ENCODE measurements at regions not wholly inside any gene's neighbourhood (a gene's known extent, or its start where the extent isn't known, plus 50 kb on each side); places are given as distances from the start of the nearest gene placed in this dataset.

GRCh38 chr6:23202207-23202606 lies 632.8 kb downstream of the HDGFL1 start:
- H3K4ac ChIP-seq (ENCODE audit: low read depth in 1 of 2, low read length in 2 of 2) = no peak overlapping the region
- no peaks in the 10 kb centered on the region for H3K36me3 ChIP-seq (ENCODE audit: control insufficient read depth in 1 of 2, insufficient read depth in 2 of 2, low read depth in 1 of 2, low read length in 2 of 2)
- H2AK5ac ChIP-seq (ENCODE audit: low read length, severe bottlenecking) = no peak overlapping the region
- H4K91ac ChIP-seq (ENCODE audit: low read length) = no peak overlapping the region
- H3K79me1 ChIP-seq (replicated peaks; ENCODE audit: low read length, poor library complexity, severe bottlenecking) = no peaks in the 10 kb centered on the region
- H2BK15ac ChIP-seq (ENCODE audit: low read depth, poor library complexity, severe bottlenecking) = no peak overlapping the region
- H3K4me2 ChIP-seq (ENCODE audit: low read length, poor library complexity, severe bottlenecking) = no peak overlapping the region
- DNase-seq = no peak
- H4K8ac ChIP-seq (ENCODE audit: low read length) = no peak overlapping the region
- no peaks in the 10 kb centered on the region for H3K4me1 ChIP-seq (ENCODE audit: control insufficient read depth, insufficient read depth, low read depth, low read length)
- H2BK12ac ChIP-seq (ENCODE audit: low read length in 2 of 2) = no peak overlapping the region
- H3K27me3 ChIP-seq (ENCODE audit: control insufficient read depth in 1 of 2, insufficient read depth in 1 of 2, low read length in 2 of 2) = no peaks in the 10 kb centered on the region
- WGBS = 100% methylated on average over 2 of the region's 5 CpGs
- no peak overlapping the region for H2BK5ac ChIP-seq (ENCODE audit: low read depth, low read length, poor library complexity, severe bottlenecking)
- H2AFZ ChIP-seq (ENCODE audit: low read depth, low read length) = no peak overlapping the region
- peaks cover 14% of the 10 kb centered on the region for H3K9me3 ChIP-seq (ENCODE audit: control insufficient read depth, low read length)
- H3K23ac ChIP-seq (ENCODE audit: low read length in 2 of 2) = no peak overlapping the region
- H3K4me3 ChIP-seq (ENCODE audit: insufficient read depth in 1 of 2, low read depth in 1 of 2, low read length in 2 of 2) = no peak overlapping the region
- no peak overlapping the region for H2BK120ac ChIP-seq (ENCODE audit: low read depth, low read length)
- H3K27ac ChIP-seq (ENCODE audit: low read length, poor library complexity, severe bottlenecking) = no peak overlapping the region
- H3K14ac ChIP-seq (ENCODE audit: low read length in 2 of 2) = no peak overlapping the region
- no peak overlapping the region for H3K9ac ChIP-seq (ENCODE audit: low read length)
- no peak overlapping the region for H3K18ac ChIP-seq (ENCODE audit: low read depth in 1 of 2, low read length in 2 of 2)

GRCh38 chr6:23212398-23212797 lies 643.0 kb downstream of the HDGFL1 start:
- Histone ChIP-seq H3K27ac (ENCODE audit: low read length, poor library complexity, severe bottlenecking) (no peak overlapping the region), H3K79me1 (replicated peaks; ENCODE audit: low read length, poor library complexity, severe bottlenecking) (no peaks in the 10 kb centered on the region), H2BK120ac (ENCODE audit: low read depth, low read length) (no peak overlapping the region), H4K8ac (ENCODE audit: low read length) (no peak overlapping the region), H3K36me3 (ENCODE audit: control insufficient read depth in 1 of 2, insufficient read depth in 2 of 2, low read depth in 1 of 2, low read length in 2 of 2) (no peaks in the 10 kb centered on the region), H2AFZ (ENCODE audit: low read depth, low read length) (no peak overlapping the region), H2AK5ac (ENCODE audit: low read length, severe bottlenecking) (no peak overlapping the region), H3K4me3 (ENCODE audit: insufficient read depth in 1 of 2, low read depth in 1 of 2, low read length in 2 of 2) (no peak overlapping the region), H3K18ac (ENCODE audit: low read depth in 1 of 2, low read length in 2 of 2) (no peak overlapping the region), H3K14ac (ENCODE audit: low read length in 2 of 2) (no peak overlapping the region), H2BK12ac (ENCODE audit: low read length in 2 of 2) (no peak overlapping the region), H3K9ac (ENCODE audit: low read length) (no peak overlapping the region), H3K4ac (ENCODE audit: low read depth in 1 of 2, low read length in 2 of 2) (no peak overlapping the region), H4K91ac (ENCODE audit: low read length) (no peak overlapping the region), H2BK15ac (ENCODE audit: low read depth, poor library complexity, severe bottlenecking) (no peak overlapping the region), H3K9me3 (ENCODE audit: control insufficient read depth, low read length) (peaks cover 24% of the 10 kb centered on the region), H3K4me2 (ENCODE audit: low read length, poor library complexity, severe bottlenecking) (no peak overlapping the region), H2BK5ac (ENCODE audit: low read depth, low read length, poor library complexity, severe bottlenecking) (no peak overlapping the region), H3K23ac (ENCODE audit: low read length in 2 of 2) (no peak overlapping the region), H3K4me1 (ENCODE audit: control insufficient read depth, insufficient read depth, low read depth, low read length) (no peaks in the 10 kb centered on the region), H3K27me3 (ENCODE audit: control insufficient read depth in 1 of 2, insufficient read depth in 1 of 2, low read length in 2 of 2) (no peaks in the 10 kb centered on the region)
- DNase-seq = no peak
- no CpG with 5 or more reads among the region's 2 CpGs for whole genome bisulfite sequencing

- Histone ChIP-seq H2AK5ac (ENCODE audit: low read length, severe bottlenecking) (no peak overlapping the region), H3K14ac (ENCODE audit: low read length in 2 of 2) (no peak overlapping the region), H3K4me2 (ENCODE audit: low read length, poor library complexity, severe bottlenecking) (no peak overlapping the region), H3K4me1 (ENCODE audit: control insufficient read depth, insufficient read depth, low read depth, low read length) (no peaks in the 10 kb centered on the region), H2BK5ac (ENCODE audit: low read depth, low read length, poor library complexity, severe bottlenecking) (no peak overlapping the region), H3K23ac (ENCODE audit: low read length in 2 of 2) (no peak overlapping the region), H4K91ac (ENCODE audit: low read length) (no peak overlapping the region), H3K18ac (ENCODE audit: low read depth in 1 of 2, low read length in 2 of 2) (peak overlapping the region in 1 of 2 experiments; percentile 70), H3K36me3 (ENCODE audit: control insufficient read depth in 1 of 2, insufficient read depth in 2 of 2, low read depth in 1 of 2, low read length in 2 of 2) (no peaks in the 10 kb centered on the region), H2BK15ac (ENCODE audit: low read depth, poor library complexity, severe bottlenecking) (no peak overlapping the region), H3K27ac (ENCODE audit: low read length, poor library complexity, severe bottlenecking) (no peak overlapping the region), H3K4me3 (ENCODE audit: insufficient read depth in 1 of 2, low read depth in 1 of 2, low read length in 2 of 2) (no peak overlapping the region), H2AFZ (ENCODE audit: low read depth, low read length) (no peak overlapping the region), H2BK12ac (ENCODE audit: low read length in 2 of 2) (peak overlapping the region in 1 of 2 experiments; percentile 31), H4K8ac (ENCODE audit: low read length) (no peak overlapping the region), H2BK120ac (ENCODE audit: low read depth, low read length) (no peak overlapping the region), H3K79me1 (replicated peaks; ENCODE audit: low read length, poor library complexity, severe bottlenecking) (no peaks in the 10 kb centered on the region), H3K4ac (ENCODE audit: low read depth in 1 of 2, low read length in 2 of 2) (no peak overlapping the region), H3K9ac (ENCODE audit: low read length) (no peak overlapping the region), H3K27me3 (ENCODE audit: control insufficient read depth in 1 of 2, insufficient read depth in 1 of 2, low read length in 2 of 2) (no peaks in the 10 kb centered on the region), H3K9me3 (ENCODE audit: control insufficient read depth, low read length) (peaks cover 17% of the 10 kb centered on the region)
- peak; percentile 80 for DNase-seq
- WGBS = no CpG with 5 or more reads among the region's 1 CpG
Measured at GRCh38 chr6:23213193-23213592, 643.8 kb downstream of the HDGFL1 start.

DNA sequence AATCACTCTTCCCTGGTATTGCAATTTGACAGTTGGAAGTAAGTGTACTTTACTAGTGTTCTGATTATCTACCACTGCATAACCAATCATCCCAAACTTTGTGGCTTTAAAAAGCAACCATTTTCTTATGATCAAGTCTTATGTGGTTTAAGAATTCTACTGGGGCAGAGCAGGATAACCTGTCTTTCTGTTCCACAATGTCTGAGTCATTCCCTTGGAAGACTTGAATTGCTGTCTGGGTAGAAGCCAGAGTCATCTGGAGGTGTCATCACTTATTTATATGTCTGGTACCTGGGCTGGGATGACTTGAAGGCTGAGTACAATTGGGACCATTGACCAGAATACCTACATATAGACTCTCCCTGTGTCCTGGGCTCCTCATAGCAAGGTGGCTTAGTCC lies 644.3 kb downstream of the HDGFL1 start:
- Histone ChIP-seq H2BK120ac (ENCODE audit: low read depth, low read length) (no peak overlapping the region), H2BK15ac (ENCODE audit: low read depth, poor library complexity, severe bottlenecking) (no peak overlapping the region), H3K9me3 (ENCODE audit: control insufficient read depth, low read length) (peaks cover 15% of the 10 kb centered on the region), H4K8ac (ENCODE audit: low read length) (no peak overlapping the region), H3K27me3 (ENCODE audit: control insufficient read depth in 1 of 2, insufficient read depth in 1 of 2, low read length in 2 of 2) (no peaks in the 10 kb centered on the region), H3K18ac (ENCODE audit: low read depth in 1 of 2, low read length in 2 of 2) (peak overlapping the region; percentile 70 to 81), H2AK5ac (ENCODE audit: low read length, severe bottlenecking) (no peak overlapping the region), H3K4ac (ENCODE audit: low read depth in 1 of 2, low read length in 2 of 2) (peak overlapping the region in 1 of 2 experiments; percentile 58), H3K4me1 (ENCODE audit: control insufficient read depth, insufficient read depth, low read depth, low read length) (no peaks in the 10 kb centered on the region), H2BK12ac (ENCODE audit: low read length in 2 of 2) (peak overlapping the region in 1 of 2 experiments; percentile 63), H4K91ac (ENCODE audit: low read length) (no peak overlapping the region), H3K79me1 (replicated peaks; ENCODE audit: low read length, poor library complexity, severe bottlenecking) (no peaks in the 10 kb centered on the region), H3K4me3 (ENCODE audit: insufficient read depth in 1 of 2, low read depth in 1 of 2, low read length in 2 of 2) (no peak overlapping the region), H3K4me2 (ENCODE audit: low read length, poor library complexity, severe bottlenecking) (no peak overlapping the region), H2AFZ (ENCODE audit: low read depth, low read length) (no peak overlapping the region), H3K9ac (ENCODE audit: low read length) (no peak overlapping the region), H3K36me3 (ENCODE audit: control insufficient read depth in 1 of 2, insufficient read depth in 2 of 2, low read depth in 1 of 2, low read length in 2 of 2) (no peaks in the 10 kb centered on the region), H3K27ac (ENCODE audit: low read length, poor library complexity, severe bottlenecking) (no peak overlapping the region), H3K23ac (ENCODE audit: low read length in 2 of 2) (no peak overlapping the region), H2BK5ac (ENCODE audit: low read depth, low read length, poor library complexity, severe bottlenecking) (no peak overlapping the region), H3K14ac (ENCODE audit: low read length in 2 of 2) (no peak overlapping the region)
- DNase-seq = peak; percentile 58
